AG10803 (cell line): ENCODE measurements at regions not wholly inside any gene's neighbourhood (a gene's known extent, or its start where the extent isn't known, plus 50 kb on each side); places are given as distances from the start of the nearest gene placed in this dataset.
A peak's percentile ranks its signal among the peaks of the same experiment; 100 is the strongest.
"Not testable (repeated sequence)": the region's sequence is repeated elsewhere in the genome, so short reads cannot be mapped to it uniquely, and the experiment has no call there.

Experiments
- DNase-seq: peaks from one replicate; pipeline ENCODE4 v3.0.0; 2010; ENCODE audit warnings: low read depth
- H3K4me3 ChIP-seq: 2 replicates; pipeline ENCODE4 v1.5.1; 2011; ENCODE audit warnings: mild to moderate bottlenecking, low read length, control low read depth
- TF ChIP-seq, protein P1 (sequence below): conservative IDR thresholded peaks from 2 replicates; pipeline ENCODE4 v1.5.1; 2011; ENCODE audit warnings: mild to moderate bottlenecking, low read length, control low read depth, inconsistent platforms

- TF ChIP-seq, protein P1, sequence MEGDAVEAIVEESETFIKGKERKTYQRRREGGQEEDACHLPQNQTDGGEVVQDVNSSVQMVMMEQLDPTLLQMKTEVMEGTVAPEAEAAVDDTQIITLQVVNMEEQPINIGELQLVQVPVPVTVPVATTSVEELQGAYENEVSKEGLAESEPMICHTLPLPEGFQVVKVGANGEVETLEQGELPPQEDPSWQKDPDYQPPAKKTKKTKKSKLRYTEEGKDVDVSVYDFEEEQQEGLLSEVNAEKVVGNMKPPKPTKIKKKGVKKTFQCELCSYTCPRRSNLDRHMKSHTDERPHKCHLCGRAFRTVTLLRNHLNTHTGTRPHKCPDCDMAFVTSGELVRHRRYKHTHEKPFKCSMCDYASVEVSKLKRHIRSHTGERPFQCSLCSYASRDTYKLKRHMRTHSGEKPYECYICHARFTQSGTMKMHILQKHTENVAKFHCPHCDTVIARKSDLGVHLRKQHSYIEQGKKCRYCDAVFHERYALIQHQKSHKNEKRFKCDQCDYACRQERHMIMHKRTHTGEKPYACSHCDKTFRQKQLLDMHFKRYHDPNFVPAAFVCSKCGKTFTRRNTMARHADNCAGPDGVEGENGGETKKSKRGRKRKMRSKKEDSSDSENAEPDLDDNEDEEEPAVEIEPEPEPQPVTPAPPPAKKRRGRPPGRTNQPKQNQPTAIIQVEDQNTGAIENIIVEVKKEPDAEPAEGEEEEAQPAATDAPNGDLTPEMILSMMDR = no peak
- no peak overlapping the region for H3K4me3 ChIP-seq
- DNase-seq = no peak
These were observed 138.9 kb downstream of the SMIM20 start for GRCh38 chr4:26052663-26053541.

DNA sequence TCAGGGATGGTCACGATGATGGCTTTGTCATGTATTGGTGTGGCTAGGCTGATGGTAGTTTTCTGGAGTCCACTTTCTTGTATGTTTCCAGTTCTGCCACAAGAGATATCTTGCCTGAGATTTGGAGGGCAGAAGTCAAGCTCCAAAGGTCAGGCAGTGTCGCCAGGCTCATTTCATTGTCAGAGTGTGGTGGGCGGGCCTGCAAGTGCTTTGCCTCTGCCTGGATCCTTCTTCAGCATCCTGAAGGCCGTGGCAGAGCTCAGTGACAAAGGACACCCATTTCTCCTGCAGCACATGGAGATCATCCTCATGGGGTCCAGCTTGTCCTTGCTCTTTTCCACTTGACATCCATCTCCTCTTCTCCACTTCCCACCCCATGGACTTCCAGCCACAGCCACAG, 139.7 kb downstream of the SMIM20 start:
- no peak for DNase-seq
- no peak overlapping the region for H3K4me3 ChIP-seq
- TF ChIP-seq, protein P1 = no peak

GRCh38 chr4:26055855-26056254, 141.8 kb downstream of the SMIM20 start:
- TF ChIP-seq, protein P1 = no peak; the same call in 1 of the 2 replicates
- no peak overlapping the region for H3K4me3 ChIP-seq
- DNase-seq = no peak

- no peak for DNase-seq
- TF ChIP-seq, protein P1 = no peak
- H3K4me3 ChIP-seq = no peak overlapping the region
These were observed 142.4 kb downstream of the SMIM20 start for GRCh38 chr4:26056406-26056805.

- DNase-seq, H3K4me3 ChIP-seq: not testable (repeated sequence)
These were observed 143.8 kb downstream of the SMIM20 start for GRCh38 chr4:26057839-26058238.

DNA sequence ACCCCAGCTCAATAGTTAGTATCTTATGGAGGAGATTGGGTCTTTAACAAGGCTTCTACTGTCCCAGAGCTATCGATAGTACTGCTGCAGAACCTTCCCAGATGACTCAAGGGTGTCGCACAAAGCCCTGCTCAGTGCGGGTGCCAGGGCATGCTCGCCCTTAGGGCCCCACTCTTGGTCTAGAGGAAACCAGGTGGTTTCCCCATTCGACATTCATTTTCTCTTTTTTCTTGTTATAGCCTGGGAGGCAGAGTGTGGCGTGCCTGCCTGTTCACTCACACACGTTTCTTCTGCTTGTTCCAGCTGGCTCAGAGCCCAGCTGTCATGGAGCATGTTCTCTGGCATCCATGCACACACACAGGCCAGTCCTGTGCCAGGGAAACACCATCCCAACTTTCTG, 144.5 kb downstream of the SMIM20 start:
- TF ChIP-seq, protein P1 = no peak
- DNase-seq = peak; percentile 58
- no peak overlapping the region for H3K4me3 ChIP-seq

DNA sequence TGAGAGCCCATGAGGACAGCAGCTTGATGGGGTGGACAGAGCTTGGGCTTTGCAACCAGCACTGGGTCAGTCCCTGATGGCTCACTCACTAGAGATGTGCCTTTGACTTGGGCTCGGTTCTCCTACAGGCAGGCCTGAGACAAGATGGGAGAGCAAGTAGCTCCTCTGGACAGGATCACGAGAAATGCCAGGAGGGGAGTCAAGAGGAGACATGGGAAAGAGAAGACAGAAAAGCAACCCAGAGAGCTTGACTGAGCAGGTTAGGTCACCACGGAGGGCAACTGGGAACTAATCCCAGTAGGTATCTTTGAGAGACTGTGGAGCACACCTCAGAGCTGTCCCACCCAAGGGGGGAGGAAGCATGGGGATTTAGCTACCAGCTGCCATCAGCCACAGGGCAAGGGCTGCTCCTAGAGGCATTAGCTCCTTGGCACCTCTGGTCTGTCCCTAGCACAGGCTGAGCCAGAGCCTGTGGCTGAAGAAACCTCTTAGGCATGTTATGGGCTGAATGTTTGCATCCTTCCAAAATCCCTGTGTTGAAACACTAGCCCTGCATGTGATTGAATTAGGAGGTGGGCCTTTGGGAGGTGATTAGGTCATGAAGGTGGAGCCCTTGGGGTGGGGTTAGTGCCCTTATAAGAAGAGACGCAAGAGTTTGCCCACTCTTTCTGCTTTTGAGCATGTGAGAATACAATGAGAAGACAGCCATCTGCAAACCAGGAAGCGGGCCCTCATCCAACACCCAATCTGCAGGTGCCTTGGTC, 145.6 kb downstream of the SMIM20 start:
- DNase-seq = no peak
- no peak overlapping the region for H3K4me3 ChIP-seq
- TF ChIP-seq, protein P1 = no peak
